H1 (cell line): ENCODE measurements at regions not wholly inside any gene's neighbourhood (a gene's known extent, or its start where the extent isn't known, plus 50 kb on each side); places are given as distances from the start of the nearest gene placed in this dataset.

Source experiments
- RNF2 ChIP-seq: fragments of 200-900, 300-1000 bp; sonication (generic); IDR thresholded peaks from 2 replicates; pipeline ENCODE4 v1.7.1; 2016; ENCODE audit warnings: borderline replicate concordance, low read depth, mild to moderate bottlenecking, antibody characterized with exemption, low read length; ENCODE audit not compliant: poor library complexity, severe bottlenecking; ENCODE audit errors: missing control alignments
- TCF12 ChIP-seq: IDR thresholded peaks from 2 replicates; pipeline ENCODE4 v1.6.1; 2011; ENCODE audit warnings: low read depth, mild to moderate bottlenecking, low read length

GRCh38 chr2:184540246-184540789 lies 58.0 kb upstream of the ZNF804A start (continued):
- TF ChIP-seq RNF2 (no peak), TCF12 (no peak)
